SK-N-SH treated with all-trans-retinoic acid at 6 μM for 48 hours (cell line): ENCODE measurements at regions not wholly inside any gene's neighbourhood (a gene's known extent, or its start where the extent isn't known, plus 50 kb on each side); places are given as distances from the start of the nearest gene placed in this dataset.

Source experiments
- ATAC-seq: fragments of 200-7000 bp; cut with Tn5 transposase; 3 replicates; pipeline ENCODE4 v1.9.1; 2020; ENCODE audit warnings: mild to moderate bottlenecking, moderate library complexity
- ARNTL ChIP-seq: fragments of 450-650 bp; formaldehyde crosslinking; IDR thresholded peaks from 2 replicates; pipeline ENCODE4 v1.5.0; 2020; ENCODE audit warnings: low read depth, mild to moderate bottlenecking, moderate library complexity, borderline replicate concordance
- BACH2 ChIP-seq: fragments of 250-450 bp; sonication (Bioruptor Pico); IDR thresholded peaks from 2 replicates; pipeline ENCODE4 v1.9.0; 2021; ENCODE audit warnings: mild to moderate bottlenecking, borderline replicate concordance
- CSDC2 ChIP-seq: fragments of 250-450 bp; sonication (Bioruptor Pico); IDR thresholded peaks from 2 replicates; pipeline ENCODE4 v1.5.0; 2020; ENCODE audit warnings: mild to moderate bottlenecking, moderate library complexity
- ESRRG ChIP-seq: fragments of 250-450 bp; sonication (Bioruptor Pico); IDR thresholded peaks from 2 replicates; pipeline ENCODE4 v1.6.1; 2021; ENCODE audit warnings: mild to moderate bottlenecking
- GLIS3 ChIP-seq: fragments of 250-450 bp; sonication (Bioruptor Pico); IDR thresholded peaks from 2 replicates; pipeline ENCODE4 v1.5.0; 2020; ENCODE audit warnings: mild to moderate bottlenecking, moderate library complexity
- ISL1 ChIP-seq: fragments of 250-450 bp; sonication (Bioruptor Pico); IDR thresholded peaks from 2 replicates; pipeline ENCODE4 v2.1.2; 2022; ENCODE audit warnings: mild to moderate bottlenecking, moderate library complexity
- OSR1 ChIP-seq: fragments of 250-450 bp; sonication (Bioruptor Pico); IDR thresholded peaks from 2 replicates; pipeline ENCODE4 v1.8.0; 2022; ENCODE audit warnings: moderate library complexity, mild to moderate bottlenecking, inconsistent platforms
- PPARA ChIP-seq: fragments of 250-450 bp; sonication (Bioruptor Pico); IDR thresholded peaks from 2 replicates; pipeline ENCODE4 v1.5.0; 2020; ENCODE audit warnings: mild to moderate bottlenecking, borderline replicate concordance
- RARB ChIP-seq: fragments of 250-450 bp; sonication (Bioruptor Pico); IDR thresholded peaks from 2 replicates; pipeline ENCODE4 v1.8.0; 2021; ENCODE audit warnings: mild to moderate bottlenecking, moderate library complexity
- SNAI2 ChIP-seq: fragments of 250-450 bp; sonication (Bioruptor Pico); IDR thresholded peaks from 2 replicates; pipeline ENCODE4 v1.5.0; 2020; ENCODE audit warnings: mild to moderate bottlenecking, moderate library complexity
- TCF4 ChIP-seq: fragments of 250-450 bp; sonication (Bioruptor Pico); IDR thresholded peaks from 2 replicates; pipeline ENCODE4 v1.8.0; 2021; ENCODE audit warnings: mild to moderate bottlenecking, moderate library complexity, borderline replicate concordance
- TOX ChIP-seq: fragments of 250-450 bp; sonication (Bioruptor Pico); IDR thresholded peaks from 2 replicates; pipeline ENCODE4 v1.8.0; 2021; ENCODE audit warnings: mild to moderate bottlenecking, moderate library complexity, borderline replicate concordance
- ZC3H10 ChIP-seq: fragments of 250-450 bp; sonication (Bioruptor Pico); IDR thresholded peaks from 2 replicates; pipeline ENCODE4 v1.5.1; 2021; ENCODE audit warnings: mild to moderate bottlenecking, moderate library complexity
- ZFP3 ChIP-seq: fragments of 250-450 bp; sonication (Bioruptor Pico); IDR thresholded peaks from 2 replicates; pipeline ENCODE4 v1.5.0; 2020; ENCODE audit warnings: mild to moderate bottlenecking, moderate library complexity
- ZFP30 ChIP-seq: fragments of 450-650 bp; formaldehyde crosslinking; IDR thresholded peaks from 2 replicates; pipeline ENCODE4 v1.5.0; 2022; ENCODE audit warnings: mild to moderate bottlenecking, moderate library complexity
- ZNF565 ChIP-seq: fragments of 450-650 bp; formaldehyde crosslinking; conservative IDR thresholded peaks from 2 replicates; pipeline ENCODE4 v1.5.0; 2020; ENCODE audit warnings: low read depth, mild to moderate bottlenecking, moderate library complexity
- ZNF70 ChIP-seq: fragments of 450-650 bp; formaldehyde crosslinking; IDR thresholded peaks from 2 replicates; pipeline ENCODE4 v1.5.0; 2020; ENCODE audit warnings: mild to moderate bottlenecking, moderate library complexity
- ZNF8 ChIP-seq: fragments of 450-650 bp; formaldehyde crosslinking; IDR thresholded peaks from 2 replicates; pipeline ENCODE4 v1.5.0; 2020; ENCODE audit warnings: mild to moderate bottlenecking, moderate library complexity
- TF ChIP-seq, protein P1 (sequence below): fragments of 250-450 bp; sonication (Bioruptor Pico); IDR thresholded peaks from 2 replicates; pipeline ENCODE4 v1.8.0; 2021; ENCODE audit warnings: low read depth, mild to moderate bottlenecking, moderate library complexity, borderline replicate concordance
- TF ChIP-seq, protein P2 (sequence below): fragments of 250-450 bp; sonication (Bioruptor Pico); IDR thresholded peaks from 2 replicates; pipeline ENCODE4 v1.5.1; 2020; ENCODE audit warnings: low read depth, mild to moderate bottlenecking, moderate library complexity
- TF ChIP-seq, protein P3 (sequence below): fragments of 250-450 bp; sonication (Bioruptor Pico); IDR thresholded peaks from 2 replicates; pipeline ENCODE4 v1.5.0; 2020; ENCODE audit warnings: mild to moderate bottlenecking, moderate library complexity
- TF ChIP-seq, protein P4 (sequence below): fragments of 250-450 bp; sonication (Bioruptor Pico); IDR thresholded peaks from 2 replicates; pipeline ENCODE4 v1.8.0; 2020; ENCODE audit warnings: mild to moderate bottlenecking, moderate library complexity, borderline replicate concordance
- TF ChIP-seq, protein P5 (sequence below): fragments of 250-450 bp; sonication (Bioruptor Pico); IDR thresholded peaks from 2 replicates; pipeline ENCODE4 v1.5.1; 2021; ENCODE audit warnings: mild to moderate bottlenecking, moderate library complexity

DNA sequence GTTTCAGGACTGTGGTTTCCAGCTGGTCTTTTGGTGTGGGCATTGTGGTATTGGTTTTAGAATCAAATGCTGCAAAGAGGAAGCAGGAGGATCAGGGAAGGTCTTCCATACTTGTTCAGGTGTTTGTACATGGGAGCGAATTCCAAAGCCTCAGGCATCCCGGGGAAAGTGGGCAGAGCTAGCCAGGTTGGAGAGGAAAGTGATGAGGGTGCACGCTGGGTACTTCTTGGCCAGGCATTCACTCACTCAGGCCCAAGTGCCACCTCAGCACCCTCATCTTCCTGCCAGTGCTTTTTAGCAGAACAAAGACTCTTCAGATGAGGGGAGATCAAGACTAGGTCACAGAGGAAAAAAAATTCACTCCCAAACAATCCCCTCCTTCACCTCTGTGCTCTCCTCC lies 241.1 kb upstream of the TBX18 start:
- ATAC-seq, result no peak
- TF ChIP-seq, protein P1, sequence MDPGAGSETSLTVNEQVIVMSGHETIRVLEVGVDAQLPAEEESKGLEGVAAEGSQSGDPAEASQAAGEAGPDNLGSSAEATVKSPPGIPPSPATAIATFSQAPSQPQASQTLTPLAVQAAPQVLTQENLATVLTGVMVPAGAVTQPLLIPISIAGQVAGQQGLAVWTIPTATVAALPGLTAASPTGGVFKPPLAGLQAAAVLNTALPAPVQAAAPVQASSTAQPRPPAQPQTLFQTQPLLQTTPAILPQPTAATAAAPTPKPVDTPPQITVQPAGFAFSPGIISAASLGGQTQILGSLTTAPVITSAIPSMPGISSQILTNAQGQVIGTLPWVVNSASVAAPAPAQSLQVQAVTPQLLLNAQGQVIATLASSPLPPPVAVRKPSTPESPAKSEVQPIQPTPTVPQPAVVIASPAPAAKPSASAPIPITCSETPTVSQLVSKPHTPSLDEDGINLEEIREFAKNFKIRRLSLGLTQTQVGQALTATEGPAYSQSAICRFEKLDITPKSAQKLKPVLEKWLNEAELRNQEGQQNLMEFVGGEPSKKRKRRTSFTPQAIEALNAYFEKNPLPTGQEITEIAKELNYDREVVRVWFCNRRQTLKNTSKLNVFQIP (CRISPR knock-in tag), result no peak
- TF ChIP-seq OSR1 (no peak), ARNTL (CRISPR knock-in tag) (no peak), ZC3H10 (CRISPR knock-in tag) (no peak), ZFP30 (CRISPR knock-in tag) (no peak), TOX (no peak), ZNF8 (CRISPR knock-in tag) (no peak), ZFP3 (CRISPR knock-in tag) (no peak), PPARA (CRISPR knock-in tag) (no peak), TCF4 (CRISPR knock-in tag) (no peak), BACH2 (CRISPR knock-in tag) (no peak), CSDC2 (CRISPR knock-in tag) (no peak), RARB (no peak), ISL1 (CRISPR knock-in tag) (no peak), ESRRG (no peak), ZNF565 (CRISPR knock-in tag) (no peak), GLIS3 (CRISPR knock-in tag) (no peak), ZNF70 (CRISPR knock-in tag) (no peak)
- TF ChIP-seq, protein P2, sequence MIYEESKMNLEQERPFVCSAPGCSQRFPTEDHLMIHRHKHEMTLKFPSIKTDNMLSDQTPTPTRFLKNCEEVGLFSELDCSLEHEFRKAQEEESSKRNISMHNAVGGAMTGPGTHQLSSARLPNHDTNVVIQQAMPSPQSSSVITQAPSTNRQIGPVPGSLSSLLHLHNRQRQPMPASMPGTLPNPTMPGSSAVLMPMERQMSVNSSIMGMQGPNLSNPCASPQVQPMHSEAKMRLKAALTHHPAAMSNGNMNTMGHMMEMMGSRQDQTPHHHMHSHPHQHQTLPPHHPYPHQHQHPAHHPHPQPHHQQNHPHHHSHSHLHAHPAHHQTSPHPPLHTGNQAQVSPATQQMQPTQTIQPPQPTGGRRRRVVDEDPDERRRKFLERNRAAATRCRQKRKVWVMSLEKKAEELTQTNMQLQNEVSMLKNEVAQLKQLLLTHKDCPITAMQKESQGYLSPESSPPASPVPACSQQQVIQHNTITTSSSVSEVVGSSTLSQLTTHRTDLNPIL, result no peak
- TF ChIP-seq, protein P3, sequence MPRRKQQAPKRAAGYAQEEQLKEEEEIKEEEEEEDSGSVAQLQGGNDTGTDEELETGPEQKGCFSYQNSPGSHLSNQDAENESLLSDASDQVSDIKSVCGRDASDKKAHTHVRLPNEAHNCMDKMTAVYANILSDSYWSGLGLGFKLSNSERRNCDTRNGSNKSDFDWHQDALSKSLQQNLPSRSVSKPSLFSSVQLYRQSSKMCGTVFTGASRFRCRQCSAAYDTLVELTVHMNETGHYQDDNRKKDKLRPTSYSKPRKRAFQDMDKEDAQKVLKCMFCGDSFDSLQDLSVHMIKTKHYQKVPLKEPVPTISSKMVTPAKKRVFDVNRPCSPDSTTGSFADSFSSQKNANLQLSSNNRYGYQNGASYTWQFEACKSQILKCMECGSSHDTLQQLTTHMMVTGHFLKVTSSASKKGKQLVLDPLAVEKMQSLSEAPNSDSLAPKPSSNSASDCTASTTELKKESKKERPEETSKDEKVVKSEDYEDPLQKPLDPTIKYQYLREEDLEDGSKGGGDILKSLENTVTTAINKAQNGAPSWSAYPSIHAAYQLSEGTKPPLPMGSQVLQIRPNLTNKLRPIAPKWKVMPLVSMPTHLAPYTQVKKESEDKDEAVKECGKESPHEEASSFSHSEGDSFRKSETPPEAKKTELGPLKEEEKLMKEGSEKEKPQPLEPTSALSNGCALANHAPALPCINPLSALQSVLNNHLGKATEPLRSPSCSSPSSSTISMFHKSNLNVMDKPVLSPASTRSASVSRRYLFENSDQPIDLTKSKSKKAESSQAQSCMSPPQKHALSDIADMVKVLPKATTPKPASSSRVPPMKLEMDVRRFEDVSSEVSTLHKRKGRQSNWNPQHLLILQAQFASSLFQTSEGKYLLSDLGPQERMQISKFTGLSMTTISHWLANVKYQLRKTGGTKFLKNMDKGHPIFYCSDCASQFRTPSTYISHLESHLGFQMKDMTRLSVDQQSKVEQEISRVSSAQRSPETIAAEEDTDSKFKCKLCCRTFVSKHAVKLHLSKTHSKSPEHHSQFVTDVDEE (CRISPR knock-in tag), result no peak

DNA sequence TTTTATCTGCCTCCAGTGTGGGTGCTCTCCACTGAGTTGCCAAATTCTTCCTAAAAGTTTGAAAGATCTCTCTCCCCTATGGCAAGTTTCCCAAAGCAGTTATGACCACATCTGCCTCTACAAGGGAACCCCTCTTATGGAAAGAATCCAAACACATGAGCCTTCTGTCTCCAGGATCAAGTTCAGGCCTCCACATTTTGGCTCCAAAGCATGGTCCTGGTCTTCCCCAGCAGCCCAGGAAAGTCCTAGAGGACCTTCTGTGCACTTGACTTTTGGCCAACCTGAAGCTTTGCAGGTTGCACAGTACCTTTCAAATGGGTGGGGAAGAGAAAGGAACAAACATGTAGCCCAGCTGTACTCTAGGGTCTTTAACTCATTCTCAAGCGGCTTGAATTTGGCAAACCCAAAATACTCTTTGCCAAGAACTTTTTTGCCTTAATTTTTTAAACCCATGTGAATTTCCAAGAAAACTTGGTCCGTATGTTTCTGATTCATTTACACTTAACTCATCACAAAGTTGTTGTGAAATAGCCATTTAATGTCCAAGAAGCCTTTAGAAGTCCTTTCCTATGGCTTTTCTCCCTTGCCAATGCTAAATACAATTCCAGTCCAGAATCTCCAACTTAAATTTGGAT lies 240.1 kb upstream of the TBX18 start:
- ATAC-seq, result no peak
- TF ChIP-seq ESRRG (no peak), GLIS3 (CRISPR knock-in tag) (no peak), RARB (no peak), ZNF70 (CRISPR knock-in tag) (no peak), TOX (no peak), ZFP30 (CRISPR knock-in tag) (no peak), TCF4 (CRISPR knock-in tag) (no peak), ZC3H10 (CRISPR knock-in tag) (no peak), ZFP3 (CRISPR knock-in tag) (no peak), SNAI2 (no peak), ISL1 (CRISPR knock-in tag) (no peak), ZNF8 (CRISPR knock-in tag) (no peak), ARNTL (CRISPR knock-in tag) (no peak), PPARA (CRISPR knock-in tag) (no peak), ZNF565 (CRISPR knock-in tag) (no peak)
- TF ChIP-seq, protein P3 (CRISPR knock-in tag), result no peak
- TF ChIP-seq, protein P2, result no peak
- TF ChIP-seq, protein P4, sequence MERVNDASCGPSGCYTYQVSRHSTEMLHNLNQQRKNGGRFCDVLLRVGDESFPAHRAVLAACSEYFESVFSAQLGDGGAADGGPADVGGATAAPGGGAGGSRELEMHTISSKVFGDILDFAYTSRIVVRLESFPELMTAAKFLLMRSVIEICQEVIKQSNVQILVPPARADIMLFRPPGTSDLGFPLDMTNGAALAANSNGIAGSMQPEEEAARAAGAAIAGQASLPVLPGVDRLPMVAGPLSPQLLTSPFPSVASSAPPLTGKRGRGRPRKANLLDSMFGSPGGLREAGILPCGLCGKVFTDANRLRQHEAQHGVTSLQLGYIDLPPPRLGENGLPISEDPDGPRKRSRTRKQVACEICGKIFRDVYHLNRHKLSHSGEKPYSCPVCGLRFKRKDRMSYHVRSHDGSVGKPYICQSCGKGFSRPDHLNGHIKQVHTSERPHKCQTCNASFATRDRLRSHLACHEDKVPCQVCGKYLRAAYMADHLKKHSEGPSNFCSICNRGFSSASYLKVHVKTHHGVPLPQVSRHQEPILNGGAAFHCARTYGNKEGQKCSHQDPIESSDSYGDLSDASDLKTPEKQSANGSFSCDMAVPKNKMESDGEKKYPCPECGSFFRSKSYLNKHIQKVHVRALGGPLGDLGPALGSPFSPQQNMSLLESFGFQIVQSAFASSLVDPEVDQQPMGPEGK (CRISPR knock-in tag), result no peak
- TF ChIP-seq, protein P1 (CRISPR knock-in tag), result no peak
- TF ChIP-seq, protein P5, sequence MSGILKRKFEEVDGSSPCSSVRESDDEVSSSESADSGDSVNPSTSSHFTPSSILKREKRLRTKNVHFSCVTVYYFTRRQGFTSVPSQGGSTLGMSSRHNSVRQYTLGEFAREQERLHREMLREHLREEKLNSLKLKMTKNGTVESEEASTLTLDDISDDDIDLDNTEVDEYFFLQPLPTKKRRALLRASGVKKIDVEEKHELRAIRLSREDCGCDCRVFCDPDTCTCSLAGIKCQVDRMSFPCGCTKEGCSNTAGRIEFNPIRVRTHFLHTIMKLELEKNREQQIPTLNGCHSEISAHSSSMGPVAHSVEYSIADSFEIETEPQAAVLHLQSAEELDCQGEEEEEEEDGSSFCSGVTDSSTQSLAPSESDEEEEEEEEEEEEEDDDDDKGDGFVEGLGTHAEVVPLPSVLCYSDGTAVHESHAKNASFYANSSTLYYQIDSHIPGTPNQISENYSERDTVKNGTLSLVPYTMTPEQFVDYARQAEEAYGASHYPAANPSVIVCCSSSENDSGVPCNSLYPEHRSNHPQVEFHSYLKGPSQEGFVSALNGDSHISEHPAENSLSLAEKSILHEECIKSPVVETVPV (CRISPR knock-in tag), result no peak
- TF ChIP-seq, all 23 proteins: peak for 0
